ENCODE measurements at regions not wholly inside any gene's neighbourhood (a gene's known extent, or its start where the extent isn't known, plus 50 kb on each side); places are given as distances from the start of the nearest gene placed in this dataset.

DNA sequence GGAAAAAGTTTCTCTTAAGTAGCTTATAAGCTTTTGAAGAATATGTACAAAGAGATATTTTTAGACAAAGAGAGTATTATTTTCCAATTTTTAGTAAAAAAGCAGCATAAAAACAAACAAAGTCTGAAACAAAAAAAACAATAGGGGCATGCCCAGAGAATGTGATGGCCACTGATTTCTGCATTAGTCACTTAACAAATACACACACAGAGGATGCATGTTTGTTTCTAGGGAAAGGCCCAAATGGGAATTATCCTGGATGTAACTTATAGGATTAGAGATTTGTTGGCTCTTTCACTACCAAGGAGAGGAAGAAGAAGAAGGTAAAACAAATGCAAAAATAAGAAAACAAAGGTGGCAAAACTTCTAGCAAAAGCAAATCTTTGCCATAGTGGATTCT lies 95.9 kb upstream of the SCOC start:
- DNase-seq (ENCODE audit: low spot score), result no peak

DNA sequence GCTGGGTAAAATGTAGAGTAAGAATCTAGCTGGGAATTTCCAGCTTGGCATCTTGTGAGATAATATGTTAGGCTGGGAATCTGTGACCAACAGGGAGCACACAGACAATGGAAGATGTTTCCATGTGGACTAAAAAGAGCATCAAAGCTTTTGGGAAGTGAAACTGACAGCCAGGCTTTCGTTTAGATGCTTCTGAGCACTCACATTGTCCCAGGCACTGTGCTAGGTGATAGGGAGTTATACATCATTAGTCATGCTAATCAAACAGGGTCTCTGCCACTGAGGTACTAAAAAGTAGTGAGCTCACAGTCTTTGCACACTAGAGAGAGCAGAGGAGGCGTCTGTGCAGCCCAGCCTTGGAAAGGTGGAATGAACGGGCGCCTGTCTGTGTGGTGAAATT lies 101.9 kb upstream of the SCOC start:
- no peak for DNase-seq (ENCODE audit: low spot score)

DNA sequence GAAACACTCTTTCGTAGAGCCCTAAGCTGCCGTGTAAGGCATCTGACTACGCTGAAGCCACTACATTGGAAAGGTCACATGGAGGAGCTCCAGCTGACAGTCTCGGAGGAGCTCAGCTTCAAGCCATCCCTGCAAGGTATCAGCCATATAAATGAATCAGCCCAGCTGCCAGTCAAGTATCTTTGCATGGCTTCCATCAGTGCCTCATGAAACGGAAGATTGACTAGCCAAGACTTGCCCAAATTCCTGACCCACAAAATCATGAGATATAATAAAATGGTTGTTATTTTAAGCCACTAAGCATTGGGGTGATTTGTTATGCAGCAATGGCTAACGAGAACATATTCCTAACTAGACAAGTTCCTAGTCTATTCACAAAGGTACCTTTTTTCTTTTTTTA lies 104.1 kb upstream of the SCOC start:
- DNase-seq (ENCODE audit: low spot score), result no peak

DNA sequence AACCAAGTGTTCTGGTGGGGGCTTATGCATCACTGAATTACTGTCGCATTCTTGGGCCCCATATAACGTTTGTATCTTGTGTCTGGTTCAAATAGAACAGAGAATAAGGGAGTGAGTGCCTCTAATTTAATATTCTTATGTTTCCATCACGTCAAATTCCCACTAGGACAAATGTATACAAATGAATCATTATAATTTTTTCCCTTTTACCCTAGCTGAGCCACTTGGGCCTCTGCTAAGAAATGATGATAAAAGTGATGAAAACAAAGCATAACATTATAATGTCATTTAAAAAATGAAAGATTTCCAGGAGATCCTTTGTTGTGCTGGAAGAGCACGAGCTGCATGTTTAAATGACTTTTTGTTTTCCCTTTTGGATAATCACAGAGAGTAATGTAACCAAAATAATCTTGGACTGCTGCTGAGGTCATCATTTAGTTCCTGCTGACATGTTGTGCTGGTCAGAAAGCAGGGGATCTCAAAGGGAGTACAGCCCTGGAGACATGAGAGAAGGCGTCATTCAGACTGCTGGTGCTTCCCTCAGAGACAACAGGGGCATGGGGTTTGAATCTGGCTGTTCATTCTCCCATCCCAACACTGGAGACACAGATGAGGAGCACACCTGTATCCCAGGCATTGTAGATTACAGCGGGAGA lies 105.1 kb upstream of the SCOC start:
- DNase-seq (ENCODE audit: low spot score), result no peak

DNA sequence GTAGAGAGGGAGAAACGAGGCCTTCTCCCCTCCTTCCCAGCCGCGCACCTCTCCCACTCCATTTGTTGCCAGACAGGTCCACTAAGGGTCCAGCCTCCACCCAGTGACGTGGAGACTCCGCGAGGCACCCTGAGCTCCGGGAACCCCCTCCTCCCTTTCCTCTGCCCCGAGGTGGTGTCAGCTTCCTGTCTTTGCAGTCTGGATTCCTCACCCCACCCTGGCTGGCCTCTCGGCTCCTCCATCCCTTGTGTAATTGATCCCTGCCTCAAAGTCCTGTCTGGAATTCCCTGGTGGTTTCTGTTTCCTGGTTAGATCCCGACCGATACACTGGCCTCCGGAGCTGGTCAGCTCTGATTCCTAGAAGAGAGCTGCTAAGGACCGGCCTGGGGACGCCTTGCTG lies 105.9 kb upstream of the SCOC start:
- peak; percentile 56 for DNase-seq (ENCODE audit: low spot score)

DNA sequence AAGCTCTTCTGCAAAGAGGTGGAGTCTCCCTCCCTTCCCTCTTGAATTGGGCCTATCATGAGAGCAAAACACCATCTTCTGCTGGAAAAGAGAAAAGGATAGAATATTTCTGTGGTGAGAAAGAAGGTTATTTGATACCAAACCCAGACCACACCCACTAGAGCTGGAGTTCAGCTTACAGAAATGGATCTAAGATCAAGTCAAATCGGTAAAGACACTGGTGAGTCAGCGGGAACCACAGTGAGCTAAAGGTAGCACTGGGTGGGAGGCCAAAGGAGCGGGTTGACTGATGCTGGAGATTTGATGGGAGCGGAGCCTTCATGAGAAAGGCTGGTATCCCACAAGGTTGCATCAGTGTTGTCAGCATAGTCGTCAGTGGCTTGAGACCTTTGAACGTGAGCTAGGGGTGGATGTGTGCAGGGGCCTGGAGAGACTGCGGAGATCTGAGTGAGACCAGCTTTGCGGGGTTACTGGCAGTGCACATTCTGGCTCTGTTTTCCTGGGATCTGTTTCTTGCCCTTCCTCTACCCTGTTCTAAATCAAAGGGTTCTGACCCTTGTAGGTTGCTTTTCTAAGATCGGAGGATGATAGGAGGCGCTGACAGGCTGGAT lies 106.4 kb upstream of the SCOC start:
- DNase-seq (ENCODE audit: low spot score), result peak; percentile 37

DNA sequence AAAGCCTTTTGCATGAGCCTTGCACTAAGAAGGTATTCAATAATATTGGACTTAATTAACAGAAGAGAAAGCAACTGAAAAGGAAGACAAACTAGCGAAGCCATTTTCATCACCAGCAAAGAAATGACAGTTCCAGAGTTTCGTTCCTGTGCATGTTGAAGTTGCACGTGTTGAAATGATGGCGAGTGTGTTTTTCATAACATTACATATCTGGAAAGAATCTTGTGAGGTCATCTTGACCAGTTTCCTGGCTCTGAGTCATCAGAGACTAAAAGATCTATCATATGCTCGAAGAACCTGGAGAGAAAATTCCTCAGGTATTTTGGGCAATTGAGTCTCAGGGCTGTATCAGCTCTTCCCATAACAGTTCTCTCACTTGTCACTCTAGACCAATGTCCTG lies 106.2 kb upstream of the MAML3 start:
- no peak for DNase-seq (ENCODE audit: low spot score)

DNA sequence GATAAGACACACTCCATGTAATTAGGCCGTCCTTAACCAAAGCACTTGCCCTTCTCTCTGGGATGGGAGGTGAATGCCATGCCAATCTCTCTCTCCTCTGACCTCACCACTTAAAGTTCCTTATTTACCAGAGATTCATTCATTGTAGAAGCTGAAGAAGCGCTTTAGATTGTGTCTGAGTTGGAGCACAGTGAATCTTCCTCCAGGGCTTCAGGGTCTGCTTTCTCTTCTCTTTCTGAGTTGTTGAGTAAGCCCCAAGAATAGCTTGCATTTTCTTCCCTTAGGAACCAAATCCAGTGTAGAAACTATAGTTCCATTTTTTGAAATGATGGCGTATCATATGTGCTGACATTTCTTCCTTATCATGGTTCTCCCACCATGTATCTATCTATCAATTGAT lies 104.5 kb upstream of the MAML3 start:
- no peak for DNase-seq (ENCODE audit: low spot score)

DNA sequence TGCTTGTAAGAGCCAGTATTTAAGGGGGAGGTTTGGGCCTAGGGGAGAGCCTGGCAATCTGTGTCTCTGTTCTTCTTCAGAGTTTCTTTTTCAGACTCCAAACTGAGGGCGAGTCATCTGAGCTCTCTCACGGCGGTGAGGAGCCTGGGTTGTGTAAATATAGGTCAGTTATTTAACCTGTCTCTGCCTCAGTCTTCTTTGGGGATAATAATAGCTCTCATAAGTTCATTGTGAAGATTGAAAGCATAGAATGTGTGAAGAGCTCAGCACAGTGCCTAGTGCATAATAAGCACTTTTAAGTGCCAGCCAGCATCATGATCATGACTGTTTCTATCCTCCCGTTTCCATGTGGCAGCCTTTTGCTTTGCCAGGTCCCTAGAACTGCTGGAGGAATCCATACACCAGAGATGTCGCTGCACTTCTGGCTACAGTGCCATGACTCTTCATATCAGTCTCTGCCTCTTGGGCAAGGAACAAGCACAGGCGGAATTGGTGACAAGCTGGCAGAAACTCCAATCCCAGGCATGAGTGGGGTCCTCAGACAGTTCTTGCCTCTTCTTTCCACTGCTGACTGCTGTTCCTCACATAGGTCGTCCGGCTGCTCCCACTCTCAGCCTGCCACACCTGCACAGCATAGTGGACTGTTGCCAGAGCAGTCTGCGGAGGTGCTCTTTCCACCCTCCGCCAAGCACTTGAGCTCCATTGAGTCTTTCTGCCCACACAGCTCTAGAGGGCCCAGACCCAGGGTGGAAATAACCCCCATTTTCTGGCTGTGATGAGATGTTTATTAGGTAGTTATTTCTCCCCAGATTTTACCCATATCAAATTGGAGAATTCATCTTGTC lies 103.7 kb upstream of the MAML3 start:
- DNase-seq (ENCODE audit: low spot score), result no peak

DNA sequence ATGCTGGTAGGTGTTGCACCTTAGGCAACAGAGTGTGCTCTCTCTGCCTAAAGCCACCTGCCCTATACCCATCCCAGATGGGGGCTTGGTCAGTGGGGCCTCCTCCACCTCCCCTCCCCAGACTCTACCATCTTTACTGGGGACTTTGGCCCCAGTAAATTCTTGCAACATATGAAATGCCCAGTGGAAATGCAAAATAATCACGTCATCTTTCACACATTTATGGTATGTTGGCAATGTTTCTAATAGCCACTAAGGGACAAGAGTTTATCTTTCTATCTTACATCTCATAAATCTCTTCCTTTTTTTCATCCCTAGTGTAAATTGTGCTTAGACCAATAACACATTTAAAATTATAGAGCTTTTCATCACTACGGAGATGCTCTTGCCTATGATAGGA lies 103.0 kb upstream of the MAML3 start:
- peak; percentile 53 for DNase-seq (ENCODE audit: low spot score)

DNA sequence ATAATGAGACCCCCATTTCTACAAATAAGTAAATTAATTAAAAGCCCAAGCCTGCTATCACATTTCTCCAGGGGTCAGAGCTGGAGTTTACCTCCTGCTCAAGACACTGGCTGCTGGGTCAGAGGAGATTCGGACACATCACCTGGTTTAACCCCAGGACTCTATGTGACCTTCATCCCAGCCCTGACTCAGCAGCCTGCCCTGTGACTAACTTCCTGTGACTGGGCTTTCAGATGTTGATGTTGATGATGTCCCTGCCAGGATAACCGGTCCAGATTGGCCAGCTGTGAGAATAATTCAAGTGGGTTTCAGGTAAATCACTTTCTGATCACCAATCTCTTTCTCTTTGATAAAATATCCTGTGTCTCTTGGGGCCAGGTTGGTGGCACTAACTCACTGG lies 102.4 kb upstream of the MAML3 start:
- DNase-seq (ENCODE audit: low spot score), result peak; percentile 38

DNA sequence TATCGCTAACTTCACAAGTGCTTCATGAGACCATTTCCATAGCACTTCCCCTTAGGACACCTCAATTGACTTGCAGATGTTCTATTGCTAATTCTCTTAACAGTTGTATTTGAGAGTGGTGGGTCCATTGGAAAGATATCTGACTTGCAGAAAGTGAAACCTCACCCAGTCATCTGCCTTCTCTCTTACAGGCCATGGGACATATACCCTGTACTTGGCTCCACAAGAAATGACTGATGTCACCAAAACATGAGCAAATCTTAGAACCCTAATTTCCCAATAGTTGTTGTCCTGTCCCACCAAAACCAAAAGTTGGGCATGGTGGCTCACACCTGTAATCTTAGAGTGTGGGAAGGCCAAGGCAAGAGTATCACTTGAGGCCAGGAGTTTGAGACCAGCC lies 101.9 kb upstream of the MAML3 start:
- no peak for DNase-seq (ENCODE audit: low spot score)

DNA sequence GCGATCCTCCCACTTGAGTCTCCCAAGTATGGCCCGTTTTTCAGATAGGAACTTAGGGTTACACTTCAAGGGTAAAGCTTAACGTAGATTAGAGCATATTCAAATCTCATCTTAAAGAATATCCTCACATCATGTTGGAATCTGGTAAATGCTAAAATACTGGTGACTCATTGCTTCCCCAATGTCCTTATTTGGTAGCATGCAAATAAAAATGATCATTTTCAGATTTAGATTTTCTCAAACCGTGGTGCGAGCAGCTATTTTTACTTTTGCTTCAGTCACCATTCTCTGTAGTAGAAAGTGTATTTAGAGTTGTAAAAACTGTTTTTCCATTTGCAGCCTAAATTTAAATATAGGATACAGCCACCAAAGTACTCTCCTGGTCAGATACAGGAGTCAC lies 101.5 kb upstream of the MAML3 start:
- DNase-seq (ENCODE audit: low spot score), result no peak

DNA sequence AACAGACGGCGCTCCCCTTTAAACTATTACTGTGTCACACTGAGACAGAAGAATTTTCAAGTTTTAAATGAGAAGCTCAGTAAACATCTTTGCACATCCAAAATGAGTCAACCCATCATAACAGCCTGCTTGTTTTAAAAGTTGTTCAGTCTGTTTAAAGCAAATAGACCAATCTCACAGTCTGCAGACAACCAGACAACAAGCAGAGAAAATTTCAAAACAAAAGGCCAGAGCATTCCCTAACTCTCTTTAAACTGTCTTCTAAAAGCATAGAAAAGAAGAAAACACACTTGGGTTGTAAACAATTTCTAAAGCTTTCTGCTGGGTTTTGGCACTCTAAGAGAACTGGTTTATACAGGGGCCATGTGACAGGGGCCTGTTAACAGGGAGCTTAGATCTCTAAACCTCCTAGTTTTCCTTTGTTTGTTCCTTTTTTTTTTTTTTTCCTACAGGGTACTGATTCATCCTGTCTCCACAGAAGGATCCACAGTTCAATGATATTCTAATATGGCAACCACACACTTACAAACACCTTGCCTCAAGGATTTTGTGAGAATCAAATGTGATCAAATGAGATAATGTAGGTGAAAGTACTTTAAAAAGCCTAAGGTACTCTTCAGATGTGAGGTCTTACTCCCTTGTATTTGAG lies 100.8 kb upstream of the MAML3 start:
- no peak for DNase-seq (ENCODE audit: low spot score)

DNA sequence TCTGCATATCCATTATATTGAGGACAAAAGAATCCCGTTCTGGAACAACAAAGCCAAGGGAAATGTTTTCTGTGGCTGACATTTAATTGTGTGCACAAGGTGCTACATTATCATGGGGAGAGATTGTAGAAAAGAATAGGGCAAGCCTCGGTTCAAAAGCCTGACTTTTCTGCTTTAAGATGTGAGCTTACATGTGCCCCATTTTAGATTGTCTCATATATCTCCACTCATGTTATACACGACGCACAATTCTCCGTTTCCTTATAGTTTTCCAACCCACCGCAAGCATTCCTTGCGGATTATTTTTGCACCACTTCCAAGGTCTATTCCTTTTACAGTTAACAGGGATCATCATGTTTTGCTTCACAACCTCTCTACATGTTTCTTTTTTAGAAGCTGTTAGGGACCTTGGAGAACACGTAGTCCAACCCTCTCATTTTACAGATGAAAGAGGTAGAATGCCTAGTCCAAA lies 99.6 kb upstream of the MAML3 start:
- DNase-seq (ENCODE audit: low spot score), result no peak

DNA sequence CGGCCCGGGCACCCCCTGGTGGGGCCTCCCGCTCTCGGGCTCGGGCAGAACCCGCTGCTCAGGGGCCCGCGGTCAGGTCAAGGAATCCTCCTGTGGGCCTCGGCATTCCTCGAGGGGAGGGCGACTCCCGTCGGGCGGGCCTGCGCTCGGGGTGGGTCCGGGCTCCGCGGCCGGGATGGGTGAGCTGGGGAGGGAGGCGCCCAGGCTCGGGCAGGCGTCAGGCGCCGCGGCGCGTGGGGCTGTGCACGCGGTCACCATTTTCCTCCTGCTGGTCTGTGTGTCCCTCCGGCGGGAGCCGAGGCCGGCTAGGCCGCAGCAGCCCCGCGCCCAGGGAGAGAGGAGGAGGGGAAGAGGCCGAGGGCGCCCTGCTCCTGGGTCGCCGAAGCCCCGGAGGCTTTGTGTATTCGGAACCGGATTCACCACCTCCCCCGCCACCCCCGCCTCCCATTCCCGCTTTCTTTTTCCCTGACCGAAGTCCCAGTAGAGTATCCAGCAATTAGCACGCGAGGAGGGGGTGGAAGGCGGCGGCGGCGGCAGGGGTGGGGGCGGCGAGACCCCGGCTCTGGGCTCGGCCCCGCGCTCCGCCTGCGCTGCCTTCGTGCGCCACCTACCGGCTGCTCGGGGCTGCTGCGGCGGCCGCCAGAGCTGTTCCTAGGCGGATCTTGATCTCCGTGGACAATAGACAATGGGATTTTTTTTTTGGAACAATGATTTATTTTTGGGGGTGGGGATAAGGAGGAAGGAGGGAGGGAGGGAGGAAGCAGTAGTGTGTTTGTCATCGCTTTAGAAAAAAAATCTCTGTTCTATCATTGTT lies 99.0 kb upstream of the MAML3 start:
- DNase-seq (ENCODE audit: low spot score), result peak; percentile 71

DNA sequence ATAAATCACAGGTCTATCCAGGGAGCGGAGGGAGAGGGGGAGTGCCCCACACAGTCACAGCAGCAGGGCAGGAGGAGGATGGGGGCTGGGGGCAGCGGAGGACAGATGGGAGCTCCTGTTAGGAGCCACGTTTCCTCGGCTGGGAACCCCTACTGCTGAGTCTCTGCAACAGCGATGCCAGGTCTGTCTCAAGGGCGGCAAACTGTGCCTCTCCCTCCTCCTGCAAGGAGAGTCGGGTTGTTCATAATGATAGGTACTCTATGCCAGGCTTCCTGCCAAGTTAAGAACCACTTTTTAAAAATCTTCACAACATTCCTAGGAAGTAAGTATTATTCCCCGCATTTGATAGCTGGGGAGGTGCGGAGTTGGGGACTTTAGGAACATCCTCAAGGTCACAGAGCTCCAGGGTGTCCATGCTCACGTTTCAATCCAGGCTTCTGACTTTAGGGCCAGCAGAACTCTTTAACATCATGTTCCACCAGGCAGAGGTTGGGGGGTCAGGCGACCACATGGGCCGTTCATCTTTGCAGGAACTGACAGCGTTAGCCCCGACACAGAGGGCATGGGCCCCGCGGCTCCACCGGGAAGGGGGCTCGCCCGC lies 98.3 kb upstream of the MAML3 start:
- DNase-seq (ENCODE audit: low spot score), result peak; percentile 34

DNA sequence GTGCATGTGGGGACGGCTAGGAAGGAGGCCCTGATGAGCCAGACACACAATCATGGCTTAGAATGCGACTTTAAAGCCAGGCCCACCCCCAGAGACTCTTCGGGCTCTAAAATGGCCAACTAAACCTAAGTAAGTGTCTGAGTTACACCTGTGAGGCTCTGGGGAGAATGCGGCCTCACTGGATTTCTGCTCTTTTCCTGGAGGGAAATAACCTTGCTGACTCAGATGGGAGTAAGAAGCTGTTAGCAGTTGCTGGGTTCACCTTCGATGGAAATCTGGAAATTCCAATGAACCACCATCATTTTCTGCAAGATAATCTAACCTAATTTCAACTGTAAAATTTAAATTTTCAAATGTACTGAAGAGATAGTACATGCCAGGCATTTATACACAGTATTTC lies 97.6 kb upstream of the MAML3 start:
- DNase-seq (ENCODE audit: low spot score), result no peak

DNA sequence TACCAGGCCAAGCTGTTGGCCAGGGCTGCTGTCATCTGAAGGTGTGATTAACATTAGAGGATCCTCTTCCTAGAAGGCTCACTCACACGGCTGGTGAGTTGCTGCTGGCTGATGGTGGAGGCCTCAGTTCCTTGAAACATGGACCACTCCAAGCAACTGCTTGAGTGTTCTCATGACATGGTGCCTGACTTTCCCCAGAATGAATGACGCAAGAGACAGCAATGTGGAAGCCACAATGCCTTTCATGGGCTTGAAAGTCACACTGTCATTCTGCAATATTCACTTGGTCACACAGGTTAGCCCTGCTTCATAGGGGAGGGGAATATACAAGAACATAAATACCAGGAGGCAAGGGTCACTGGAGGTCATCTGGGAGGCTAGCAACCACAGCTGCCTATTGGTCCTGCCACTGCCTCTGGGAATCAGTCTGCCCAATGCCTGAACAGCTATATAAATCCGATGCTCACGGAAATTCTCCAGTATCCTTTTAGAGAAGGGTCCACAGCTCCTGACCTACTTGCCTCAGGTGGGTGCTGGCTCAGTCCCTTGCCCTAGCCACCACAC lies 97.1 kb upstream of the MAML3 start:
- DNase-seq (ENCODE audit: low spot score), result peak; percentile 77

DNA sequence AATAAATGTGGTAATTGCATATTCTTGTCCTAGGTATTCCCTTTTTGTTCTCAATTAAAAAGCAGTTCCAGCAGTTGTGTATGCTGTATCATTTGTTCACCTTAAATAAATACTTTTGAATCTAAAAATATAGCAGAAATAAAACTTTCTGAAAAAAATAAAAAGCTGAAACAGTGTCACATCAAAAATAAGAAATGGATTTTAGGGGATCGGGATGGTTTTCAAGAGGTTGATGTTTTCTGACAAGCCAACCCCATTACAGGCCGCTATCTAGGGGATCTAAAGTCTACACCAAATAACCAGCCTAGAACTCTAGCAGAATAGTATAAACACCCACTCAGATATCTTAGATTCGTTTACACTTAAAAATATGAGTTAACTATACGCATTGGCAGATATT lies 95.4 kb upstream of the MAML3 start:
- DNase-seq (ENCODE audit: low spot score), result no peak

DNA sequence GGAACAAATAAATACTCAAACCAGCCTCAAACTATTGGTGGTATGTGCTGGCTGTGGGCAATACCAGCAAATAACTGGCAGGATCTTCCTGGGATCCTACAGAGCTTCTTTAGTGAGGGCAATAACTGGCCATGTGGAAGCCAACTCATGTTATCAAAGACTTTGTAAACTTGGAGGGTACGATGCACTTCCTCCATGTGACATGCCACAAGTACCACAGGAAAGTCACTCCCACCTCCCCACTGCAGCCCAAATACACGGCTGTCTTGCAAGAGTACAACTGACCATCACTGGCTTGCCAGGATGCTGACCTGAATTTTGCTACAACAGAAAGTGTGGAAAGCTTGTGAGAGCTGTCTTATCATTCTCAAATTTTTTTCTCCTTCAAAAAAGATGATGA lies 93.3 kb upstream of the MAML3 start:
- DNase-seq (ENCODE audit: low spot score), result no peak

Data from HuH-7 (cell line).